ENCODE measurements at regions not wholly inside any gene's neighbourhood (a gene's known extent, or its start where the extent isn't known, plus 50 kb on each side); places are given as distances from the start of the nearest gene placed in this dataset.

DNA sequence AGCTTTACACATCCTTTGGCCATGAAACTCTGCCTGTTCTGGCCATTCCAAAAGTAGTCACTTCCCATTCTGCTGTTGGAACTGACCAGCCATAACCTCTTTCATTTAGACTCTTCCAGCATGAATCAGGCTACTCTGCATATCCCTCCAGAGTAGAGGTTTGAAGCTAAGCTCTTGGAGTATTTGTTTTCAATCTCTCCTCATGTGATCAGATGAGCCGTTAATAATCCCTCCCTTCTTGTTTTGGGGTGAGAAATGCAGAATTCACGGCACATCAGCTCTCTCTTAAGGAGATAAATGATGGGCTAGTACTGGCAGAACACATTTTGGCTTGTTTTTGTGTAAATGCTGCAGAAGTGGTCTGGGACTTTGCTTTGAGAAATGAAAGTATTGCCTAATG, 519.9 kb downstream of the PCDH17 start:
- ChIA-PET POLR2A (no interaction called here), CTCF (no interaction called here)

DNA sequence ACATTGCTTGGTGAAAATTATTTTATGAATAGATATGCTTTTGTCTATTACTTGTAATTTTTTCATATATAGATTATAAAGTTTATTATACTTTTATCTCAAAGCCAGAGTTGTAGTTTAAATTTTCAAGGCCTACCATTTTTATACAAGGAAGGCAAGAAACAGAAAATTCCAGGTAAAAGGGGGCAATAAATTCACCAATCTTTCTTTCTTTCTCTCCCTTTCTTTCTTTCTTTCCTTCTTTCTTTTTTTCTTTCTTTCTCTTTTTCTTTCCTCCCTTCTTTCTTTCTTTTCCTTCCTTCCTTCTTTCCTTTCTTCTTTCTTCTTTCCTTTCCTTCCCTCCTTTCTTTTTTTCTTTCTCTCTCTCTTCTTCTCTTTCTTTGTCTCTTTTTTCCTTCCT, 529.4 kb downstream of the PCDH17 start:
- ChIA-PET CTCF (no interaction called here), POLR2A (no interaction called here)

DNA sequence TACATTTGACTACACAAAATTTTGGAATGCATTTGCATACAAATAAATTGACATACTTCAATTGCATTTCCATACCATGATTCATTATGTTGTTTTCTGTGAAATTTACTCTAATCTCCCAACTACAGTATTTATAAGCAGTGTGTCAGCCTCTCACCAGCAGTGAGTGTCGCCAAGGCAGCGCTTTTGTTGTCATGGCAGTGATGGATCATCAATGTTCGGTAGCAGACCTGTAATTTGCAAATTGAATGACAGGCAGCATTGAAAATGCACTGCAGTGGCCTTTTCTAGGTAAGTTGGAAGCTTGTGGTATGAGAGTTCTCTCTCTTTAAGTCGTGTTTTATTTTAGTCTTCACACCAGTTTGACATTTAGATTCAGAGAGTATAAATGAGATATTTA, 534.1 kb downstream of the PCDH17 start:
- CTCF ChIA-PET = no interaction called here
- POLR2A ChIA-PET = no interaction called here

DNA sequence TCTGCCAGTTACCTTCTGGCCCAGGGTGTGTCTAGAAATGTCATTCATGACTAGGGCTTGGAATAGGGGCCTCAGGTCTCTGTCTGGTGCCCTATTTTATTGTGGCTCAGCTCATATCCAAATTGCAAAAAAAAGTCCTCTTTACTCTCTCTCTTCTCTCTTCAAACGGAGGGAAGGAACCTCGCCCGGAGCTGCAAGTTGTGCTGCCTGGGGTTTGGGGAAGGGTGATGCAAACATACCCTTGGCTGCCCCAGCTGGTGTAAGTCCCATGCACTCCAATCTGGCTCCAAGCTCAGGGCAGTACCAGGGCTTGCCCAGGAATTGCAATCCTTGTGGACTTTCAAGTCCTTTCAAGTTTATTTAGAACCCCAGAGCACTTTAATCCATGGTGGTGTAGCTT, 549.6 kb downstream of the PCDH17 start:
- ChIA-PET POLR2A (no interaction called here), CTCF (no interaction called here)

DNA sequence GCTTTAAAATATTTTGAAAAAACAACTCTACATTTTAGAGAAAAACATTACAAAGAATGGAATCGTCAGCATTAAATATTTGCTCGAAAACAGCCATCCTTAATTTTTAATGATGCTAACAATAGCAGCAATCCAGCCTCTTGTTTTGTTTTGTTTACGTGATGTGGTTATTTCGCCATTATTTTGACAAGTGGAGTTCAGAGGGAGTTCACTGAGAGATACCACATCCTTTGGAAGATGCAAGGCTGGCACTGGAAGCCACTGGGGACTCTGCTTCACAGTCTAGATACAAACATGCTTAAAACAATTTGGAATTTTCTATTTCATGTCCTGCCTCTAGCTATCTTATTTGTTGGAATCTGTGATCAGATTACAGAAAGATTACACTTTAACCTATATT, 556.3 kb downstream of the PCDH17 start:
- CTCF ChIA-PET = no interaction called here
- POLR2A ChIA-PET = no interaction called here

DNA sequence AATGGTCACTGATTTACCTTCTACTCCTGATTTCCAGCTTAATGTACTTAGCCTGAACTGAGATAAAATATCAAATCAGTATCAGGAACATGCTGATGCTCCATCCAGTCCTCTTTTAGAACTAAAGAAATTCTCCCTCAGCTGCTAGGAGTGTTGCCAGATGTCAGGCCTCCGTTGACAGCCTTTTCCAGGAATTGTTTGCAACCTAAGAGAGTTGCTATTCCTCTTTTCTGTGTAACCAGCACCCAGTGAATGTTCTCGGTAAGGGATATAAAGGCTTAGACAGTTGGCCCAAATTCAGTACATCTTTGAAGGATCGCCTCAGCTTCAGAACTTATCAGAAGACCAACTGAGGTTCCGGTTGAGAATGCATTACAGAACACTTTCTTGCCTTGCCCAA, 559.0 kb downstream of the PCDH17 start:
- POLR2A ChIA-PET = no interaction called here
- CTCF ChIA-PET = no interaction called here

DNA sequence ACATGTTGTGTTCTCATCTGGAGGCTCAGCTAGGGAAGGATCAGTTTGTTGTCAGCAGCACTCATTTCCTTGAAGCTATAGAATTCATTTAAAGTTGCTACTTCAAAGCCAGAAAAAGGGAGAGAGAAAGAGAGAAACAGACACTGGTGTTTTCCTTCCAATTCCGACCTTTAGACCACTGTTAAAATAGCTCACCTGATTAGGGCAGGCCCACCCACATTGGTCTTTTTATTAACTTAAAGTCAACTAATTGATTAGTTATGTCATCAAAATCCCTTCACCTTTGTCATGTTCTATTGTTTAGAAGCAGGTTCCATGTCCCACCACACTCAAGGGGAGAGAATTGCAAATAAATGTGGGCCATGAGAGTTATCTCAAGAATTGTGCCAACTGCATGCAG, 560.2 kb downstream of the PCDH17 start:
- POLR2A ChIA-PET = no interaction called here

DNA sequence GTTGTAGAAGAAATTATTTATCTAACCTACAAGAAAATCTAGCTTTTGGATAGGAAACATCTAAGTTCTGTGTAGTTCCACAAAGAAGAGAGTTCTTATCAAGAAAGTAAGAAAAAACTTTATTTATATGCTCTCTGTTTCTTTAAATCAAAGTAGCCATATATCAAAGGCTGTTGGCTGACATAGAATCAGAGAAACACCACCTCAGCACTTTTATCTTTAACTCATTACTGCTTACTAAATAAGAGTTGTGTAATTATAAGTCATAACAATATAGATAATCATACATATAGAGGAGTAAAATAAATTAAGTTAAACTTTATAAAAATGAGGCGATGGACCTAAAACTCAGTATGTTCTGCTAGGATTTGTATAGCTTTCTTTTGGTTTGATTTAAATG, 570.6 kb downstream of the PCDH17 start:
- ChIA-PET CTCF (no interaction called here), POLR2A (no interaction called here)

More for the DNA sequence above, 560.2 kb downstream of the PCDH17 start:
- CTCF ChIA-PET = no interaction called here

DNA sequence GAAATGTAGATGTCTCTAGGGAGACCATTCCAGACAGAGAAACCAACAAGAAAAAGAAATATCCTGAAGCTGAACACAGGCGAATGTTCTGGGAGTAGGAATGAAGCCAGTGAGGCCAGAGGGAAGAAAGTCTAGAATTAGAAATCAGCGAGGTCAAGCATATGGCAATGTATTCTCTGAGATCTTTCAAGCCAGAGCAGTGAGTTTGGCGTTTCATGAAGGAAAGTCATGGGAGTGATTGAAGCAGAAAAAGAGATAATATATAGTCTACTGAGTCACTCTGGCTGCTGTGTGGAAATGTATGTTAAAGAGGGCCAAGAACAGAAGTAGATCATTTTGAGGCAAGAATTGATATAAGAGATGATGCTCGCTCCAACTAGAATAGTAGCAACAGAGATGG, 576.0 kb downstream of the PCDH17 start:
- ChIA-PET CTCF (no interaction called here), POLR2A (no interaction called here)

DNA sequence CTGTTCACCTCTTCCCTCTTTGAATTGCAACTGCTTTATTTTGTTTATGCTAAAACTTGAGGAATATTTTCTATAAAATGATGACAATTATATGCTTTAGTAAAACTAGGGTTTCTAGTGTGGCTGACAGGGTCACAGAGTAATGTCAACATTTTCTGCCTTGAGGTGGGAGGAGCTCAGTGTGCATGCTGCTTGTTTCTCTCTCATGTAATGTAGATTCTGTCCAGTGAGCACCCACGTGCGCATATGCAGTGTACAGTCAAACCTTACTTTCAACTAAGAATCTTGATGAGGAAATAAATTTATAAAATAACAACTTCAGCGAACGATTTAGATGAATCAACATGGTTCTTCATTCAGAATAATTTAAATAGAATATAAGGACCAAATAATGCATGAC, 603.9 kb downstream of the PCDH17 start:
- CTCF ChIA-PET = no interaction called here
- POLR2A ChIA-PET = no interaction called here

DNA sequence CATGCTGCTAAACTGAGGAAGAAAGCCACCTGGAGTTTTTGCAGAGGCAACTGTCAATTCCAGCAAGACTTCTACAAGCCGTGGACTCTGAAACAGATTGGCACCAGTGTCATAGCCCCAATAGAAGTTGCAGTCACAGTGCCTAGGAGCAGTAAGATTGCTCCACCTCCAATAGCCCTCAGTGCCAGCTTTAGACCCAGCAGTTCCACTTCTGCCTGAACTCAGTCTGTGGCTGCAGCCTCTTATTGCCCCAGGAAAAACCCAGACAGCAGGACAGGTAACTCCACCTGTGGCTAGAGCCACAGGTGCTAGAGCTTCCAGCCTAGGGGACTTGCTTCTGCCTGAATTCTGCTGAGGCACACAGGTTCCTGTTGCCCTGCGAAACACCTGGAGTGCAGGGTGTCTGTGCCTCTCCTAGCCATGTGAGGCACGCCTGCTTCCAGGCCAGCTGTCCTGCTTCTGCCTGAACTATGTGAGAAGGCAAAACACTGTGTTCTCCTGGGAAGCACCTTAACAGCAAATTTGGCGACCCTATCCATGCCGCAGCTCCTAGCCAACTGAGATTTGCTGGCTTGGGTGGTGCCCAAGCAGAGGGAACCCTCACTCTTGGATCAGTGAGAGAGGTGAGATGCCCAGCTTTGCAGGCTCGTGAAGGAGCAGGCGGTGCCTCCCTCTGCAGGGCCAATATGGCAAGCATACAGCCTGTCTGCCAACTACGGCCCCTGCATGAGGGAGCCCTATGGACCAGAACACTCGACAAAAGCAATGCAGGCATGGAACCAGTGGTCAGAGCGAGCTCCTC, 607.6 kb downstream of the PCDH17 start:
- ChIA-PET POLR2A (no interaction called here), CTCF (no interaction called here)

DNA sequence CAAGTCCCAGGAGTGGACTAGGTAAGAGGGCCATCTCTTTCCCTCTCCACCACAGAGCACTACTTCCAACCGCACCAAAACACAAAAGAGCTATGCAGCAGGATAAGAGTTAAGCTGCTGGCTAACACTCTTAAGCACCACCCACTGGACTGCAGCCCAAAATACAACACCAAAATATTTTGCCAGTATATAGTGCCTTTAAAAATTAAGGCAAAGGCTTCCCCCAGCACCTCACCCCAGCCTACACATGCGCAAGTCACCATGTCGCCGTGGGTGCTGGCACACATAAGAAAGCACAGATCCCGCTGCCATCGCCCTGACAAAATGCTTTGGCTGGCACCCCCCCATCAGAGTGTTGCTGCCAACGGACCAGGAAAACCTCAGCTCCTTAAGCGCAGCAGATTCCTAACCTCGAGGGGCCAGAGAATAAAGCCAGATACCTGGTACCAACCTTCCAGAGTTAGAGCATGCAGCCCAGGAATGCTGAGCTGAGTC, 608.3 kb downstream of the PCDH17 start:
- CTCF ChIA-PET = no interaction called here
- POLR2A ChIA-PET = no interaction called here

DNA sequence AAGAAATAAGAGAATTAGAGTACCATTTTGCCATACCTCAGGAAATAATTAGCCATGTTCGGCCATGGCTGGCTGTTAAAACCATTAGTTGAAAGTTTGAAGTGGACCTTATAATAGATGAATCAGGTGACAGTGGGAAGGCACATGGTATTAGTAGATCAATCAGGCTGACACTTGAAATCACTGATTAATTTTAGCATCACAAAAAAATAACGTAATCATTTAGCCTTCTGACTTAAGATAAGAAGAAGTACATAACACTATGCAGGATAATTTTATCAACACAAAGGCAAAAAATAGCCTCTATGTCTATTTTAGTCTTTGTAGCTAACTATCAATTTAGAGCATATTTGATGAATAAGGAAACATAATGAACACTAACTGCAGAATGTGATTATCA, 615.5 kb downstream of the PCDH17 start:
- ChIA-PET CTCF (no interaction called here), POLR2A (no interaction called here)

DNA sequence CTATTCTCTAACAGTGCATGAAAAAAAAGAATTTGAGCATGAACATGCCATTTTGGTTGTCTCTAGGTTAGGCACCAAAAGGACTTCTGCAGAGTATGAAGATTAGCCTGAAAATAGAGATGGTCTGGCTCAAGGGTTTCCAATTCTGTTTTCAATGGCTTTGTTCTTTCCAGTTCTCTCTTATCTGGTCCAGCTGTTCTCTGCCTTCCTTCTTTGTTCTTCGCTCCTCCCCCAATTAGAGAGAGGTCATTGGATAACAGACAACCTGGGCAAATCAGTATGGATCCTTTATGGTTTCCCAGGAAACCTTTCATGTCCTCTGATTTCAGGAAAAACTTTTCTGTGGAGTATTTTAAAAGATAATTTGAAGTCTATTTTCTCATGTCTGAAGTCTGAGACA, 623.4 kb downstream of the PCDH17 start:
- ChIA-PET CTCF (no interaction called here), POLR2A (no interaction called here)

DNA sequence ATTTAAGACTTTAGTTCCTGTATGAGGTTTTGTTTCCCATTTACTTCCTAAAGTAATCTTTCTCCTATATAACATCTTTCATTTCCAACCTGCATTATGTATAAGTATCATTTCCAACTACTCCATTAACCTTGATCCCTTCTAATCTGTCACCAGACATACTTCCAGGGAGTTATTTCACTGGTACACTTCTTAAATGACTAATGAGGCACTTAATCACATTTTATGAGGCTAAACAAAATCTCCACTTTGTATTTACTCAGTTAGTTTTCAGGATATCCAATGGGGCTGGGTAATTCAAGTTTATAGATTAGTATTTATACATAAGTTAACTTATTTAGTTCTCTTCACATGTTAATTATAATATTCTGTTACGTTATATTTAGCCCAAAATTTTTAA, 634.7 kb downstream of the PCDH17 start:
- CTCF ChIA-PET = no interaction called here
- POLR2A ChIA-PET = no interaction called here

DNA sequence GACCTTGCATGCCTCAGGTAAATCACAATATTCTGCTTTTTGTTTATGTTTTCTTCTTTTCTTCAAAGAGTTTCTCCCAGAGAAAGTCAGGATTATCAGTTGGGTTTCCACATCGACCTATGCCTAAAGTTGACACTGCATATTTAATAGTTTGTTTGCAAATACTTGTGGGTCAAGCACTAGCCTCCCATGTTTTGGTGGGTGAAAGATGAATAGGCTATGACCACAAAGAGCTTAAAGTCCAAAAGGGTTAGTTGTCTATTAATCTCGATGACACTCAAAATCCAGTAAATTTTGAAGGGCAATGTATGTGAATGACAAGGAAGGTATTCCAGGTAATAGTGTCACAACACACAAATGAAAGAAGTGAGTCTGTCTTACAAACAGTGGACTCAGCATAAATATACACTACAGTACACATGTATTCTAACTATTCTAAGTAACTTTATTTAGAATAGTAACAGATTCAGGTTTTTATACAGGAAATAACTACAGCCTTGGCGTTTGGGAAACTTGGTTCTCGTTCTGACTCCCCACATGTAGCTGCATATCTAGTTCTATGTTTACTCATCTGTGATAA, 667.1 kb downstream of the PCDH17 start:
- ChIA-PET CTCF (no interaction called here), POLR2A (no interaction called here)

DNA sequence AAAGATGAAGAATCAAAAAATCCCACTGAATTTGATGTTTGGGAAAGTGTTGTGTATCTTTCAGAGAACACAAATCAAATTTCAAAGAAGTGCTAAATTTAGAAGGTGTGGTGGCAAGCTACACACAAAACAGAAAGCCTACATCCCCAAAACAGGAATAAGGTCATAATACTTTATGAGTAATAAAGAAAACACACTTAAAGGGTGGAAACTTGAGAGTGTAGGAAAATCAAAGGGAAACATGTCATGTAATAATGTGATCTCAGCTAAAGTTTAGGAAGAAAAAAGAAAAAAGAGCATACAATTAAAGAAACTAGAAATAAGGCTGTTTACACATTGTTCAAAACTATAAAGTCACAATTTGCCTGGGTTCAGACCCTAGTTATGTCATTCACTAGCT, 668.7 kb downstream of the PCDH17 start:
- POLR2A ChIA-PET = no interaction called here
- CTCF ChIA-PET = no interaction called here

DNA sequence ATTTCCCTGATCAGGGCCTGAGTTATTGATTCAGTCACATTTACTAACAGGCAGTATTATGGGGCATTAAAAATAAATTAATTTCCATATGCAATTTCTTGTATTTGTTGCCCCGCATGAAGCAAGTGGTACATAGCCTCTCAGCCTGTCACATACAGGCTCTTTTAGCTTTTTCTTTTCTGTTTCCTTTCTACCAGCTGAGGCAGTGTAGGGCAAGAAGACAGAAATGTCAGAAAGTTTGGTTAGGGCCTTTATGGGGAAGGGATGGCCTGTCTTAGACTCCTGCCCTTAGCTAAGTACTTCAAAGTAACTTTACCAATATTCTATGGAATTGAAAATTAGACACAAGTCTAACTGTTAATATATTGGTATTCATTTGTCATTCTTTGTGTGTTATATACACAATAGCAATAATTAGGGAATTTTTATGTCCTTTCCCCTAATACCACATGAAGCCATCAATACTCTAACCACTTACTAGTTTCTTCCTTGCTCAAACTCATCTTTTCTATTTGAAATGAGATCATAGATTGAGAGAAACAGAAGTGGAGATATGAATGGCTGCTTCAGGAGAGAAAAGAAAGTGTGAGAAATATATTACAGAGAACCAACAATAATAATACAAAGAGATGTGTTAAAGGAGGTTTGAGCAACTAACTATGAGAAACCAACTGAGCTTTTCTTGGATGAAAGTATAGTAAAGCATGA, 669.6 kb downstream of the PCDH17 start:
- CTCF ChIA-PET = no interaction called here
- POLR2A ChIA-PET = no interaction called here

DNA sequence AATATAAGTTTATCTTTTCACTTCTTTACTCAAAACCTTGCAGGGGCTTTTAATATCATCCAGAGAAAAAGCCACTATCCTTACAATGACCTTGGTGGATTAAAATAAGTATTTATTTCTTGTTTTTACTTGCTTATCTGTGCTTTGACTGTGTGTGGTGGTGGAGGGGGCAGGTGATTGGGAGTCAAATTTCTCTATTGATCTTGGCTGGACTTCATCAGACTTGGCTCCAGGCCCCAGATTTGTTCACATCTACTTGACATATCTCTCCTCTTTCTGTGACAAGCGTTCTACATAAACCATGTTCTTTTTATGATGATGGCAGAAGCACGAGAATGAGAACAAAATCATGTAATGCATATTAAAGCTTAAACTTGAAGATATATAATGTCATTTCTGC, 670.8 kb downstream of the PCDH17 start:
- ChIA-PET CTCF (no interaction called here), POLR2A (no interaction called here)

DNA sequence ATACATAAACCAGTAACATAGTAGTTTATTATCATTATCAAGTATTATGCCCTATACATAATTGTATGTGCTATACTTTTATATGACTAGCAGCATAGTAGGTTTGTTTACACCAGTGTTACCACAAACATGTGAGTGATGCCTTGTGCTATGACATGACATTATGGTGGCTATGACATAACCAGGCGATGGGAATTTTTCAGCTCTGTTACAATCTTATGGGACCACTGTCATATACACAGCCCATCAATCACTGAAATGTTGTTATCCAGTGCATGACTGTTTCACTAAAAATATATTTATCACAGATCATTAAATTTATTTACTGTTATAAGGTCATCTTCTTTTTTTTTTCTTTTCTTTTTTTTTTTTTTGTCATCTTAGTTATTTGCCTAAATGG, 674.5 kb downstream of the PCDH17 start:
- CTCF ChIA-PET = no interaction called here
- POLR2A ChIA-PET = no interaction called here

DNA sequence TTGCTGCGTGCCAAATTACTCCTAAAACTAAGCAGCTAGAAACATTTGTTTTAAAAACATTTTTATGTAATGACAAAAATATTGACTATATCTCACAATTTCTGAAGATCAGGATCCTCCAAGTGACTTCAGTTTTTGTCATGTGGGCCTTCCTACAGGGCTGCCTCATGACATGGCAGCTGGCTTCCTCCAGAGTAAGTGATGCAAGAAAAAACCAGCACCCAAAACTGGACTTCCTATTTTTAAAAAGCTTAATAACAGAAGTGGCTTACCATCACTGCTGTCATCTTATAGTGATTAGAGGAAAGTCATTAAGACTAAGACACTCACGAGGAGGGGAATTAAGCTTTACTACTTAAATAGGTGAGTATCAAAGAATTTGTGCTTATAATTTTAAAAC, 681.7 kb downstream of the PCDH17 start:
- CTCF ChIA-PET = interaction anchor here (0.7 kb wide), 1 partner anchor 46 kb away, joined by 3 read pairs; no protein-coding TSS in a partner anchor
- POLR2A ChIA-PET = no interaction called here

All from activated CD8-positive, alpha-beta memory T cell treated with anti-CD3 and anti-CD28 coated beads for 36 hours (primary cell).